ENCODE measurements at regions not wholly inside any gene's neighbourhood (a gene's known extent, or its start where the extent isn't known, plus 50 kb on each side); places are given as distances from the start of the nearest gene placed in this dataset.

DNA sequence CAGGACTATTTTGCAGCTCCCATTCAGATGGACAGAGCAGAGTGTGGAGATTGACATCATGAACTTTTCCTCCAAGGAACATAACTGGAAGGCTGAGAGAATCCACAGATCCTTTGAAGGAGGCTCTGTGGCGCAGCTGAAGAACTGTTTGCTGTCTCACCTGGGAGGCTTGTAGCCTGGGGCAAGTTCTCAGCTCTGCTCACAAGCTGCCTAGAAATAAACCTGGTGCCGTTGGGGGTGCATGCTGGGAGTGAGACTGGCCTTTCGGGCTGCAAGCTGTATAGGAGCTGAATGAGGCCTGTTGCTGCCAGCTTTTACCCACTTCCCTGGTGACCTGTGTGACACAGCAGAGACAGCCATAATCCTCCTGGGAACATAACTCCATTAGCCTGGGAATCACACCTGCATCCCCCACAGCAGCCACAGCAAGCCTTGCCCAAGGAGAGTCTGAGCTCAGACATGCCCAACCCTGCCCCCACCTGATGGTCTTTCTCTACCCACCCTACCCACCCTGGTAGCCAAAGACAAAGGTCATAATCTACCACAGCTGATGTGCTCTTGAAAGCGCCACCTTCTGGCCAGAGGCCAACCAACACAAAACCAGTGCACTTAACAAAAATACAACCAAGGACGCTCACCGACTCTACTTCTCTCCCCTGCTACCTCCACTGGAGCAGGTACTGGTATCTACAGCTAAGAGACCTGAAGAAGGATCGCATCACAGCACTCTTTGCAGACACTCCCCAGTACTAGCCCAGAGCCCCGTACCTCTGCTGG is 205.1 kb upstream of the MRPS30 start:
- WGBS, result 80% methylated on average over 8 of the region's 8 CpGs
- no peak for TF ChIP-seq POLR2AphosphoS5 (IDR thresholded peaks at IDR 0.05)
- TF ChIP-seq POLR2A (IDR thresholded peaks at IDR 0.05), result no peak
- TF ChIP-seq, protein P1, sequence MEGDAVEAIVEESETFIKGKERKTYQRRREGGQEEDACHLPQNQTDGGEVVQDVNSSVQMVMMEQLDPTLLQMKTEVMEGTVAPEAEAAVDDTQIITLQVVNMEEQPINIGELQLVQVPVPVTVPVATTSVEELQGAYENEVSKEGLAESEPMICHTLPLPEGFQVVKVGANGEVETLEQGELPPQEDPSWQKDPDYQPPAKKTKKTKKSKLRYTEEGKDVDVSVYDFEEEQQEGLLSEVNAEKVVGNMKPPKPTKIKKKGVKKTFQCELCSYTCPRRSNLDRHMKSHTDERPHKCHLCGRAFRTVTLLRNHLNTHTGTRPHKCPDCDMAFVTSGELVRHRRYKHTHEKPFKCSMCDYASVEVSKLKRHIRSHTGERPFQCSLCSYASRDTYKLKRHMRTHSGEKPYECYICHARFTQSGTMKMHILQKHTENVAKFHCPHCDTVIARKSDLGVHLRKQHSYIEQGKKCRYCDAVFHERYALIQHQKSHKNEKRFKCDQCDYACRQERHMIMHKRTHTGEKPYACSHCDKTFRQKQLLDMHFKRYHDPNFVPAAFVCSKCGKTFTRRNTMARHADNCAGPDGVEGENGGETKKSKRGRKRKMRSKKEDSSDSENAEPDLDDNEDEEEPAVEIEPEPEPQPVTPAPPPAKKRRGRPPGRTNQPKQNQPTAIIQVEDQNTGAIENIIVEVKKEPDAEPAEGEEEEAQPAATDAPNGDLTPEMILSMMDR (IDR thresholded peaks at IDR 0.05), result no peak

DNA sequence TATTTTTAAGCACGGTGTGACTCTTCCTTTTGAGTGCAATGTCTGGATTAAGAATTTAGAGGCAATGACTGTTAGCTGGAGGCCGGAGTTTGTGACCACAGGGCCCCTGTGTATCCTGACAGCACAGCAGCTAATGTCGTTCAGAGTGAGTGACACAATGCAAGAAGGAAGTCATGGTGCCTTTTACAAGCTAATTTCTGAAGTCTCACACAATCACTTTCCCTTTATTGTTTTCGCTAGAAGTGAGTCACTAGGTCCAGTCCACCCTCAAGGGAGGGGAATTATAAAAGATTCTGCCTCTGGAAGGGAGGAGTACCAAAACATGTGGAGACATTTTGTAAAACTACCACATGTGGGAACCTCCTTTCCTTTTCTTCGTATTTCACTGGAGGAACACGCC is 185.5 kb upstream of the FGF10 start:
- intact Hi-C loops (cut with DNase I), result no loop called here
- Histone ChIP-seq H3K9me3 (no peaks in the 10 kb centered on the region), H3K4me3 (no peak overlapping the region), H3K4me1 (replicated peaks) (no peaks in the 10 kb centered on the region), H3K36me3 (no peaks in the 10 kb centered on the region), H3K27me3 (replicated peaks; ENCODE audit: insufficient read depth) (no peaks in the 10 kb centered on the region), H3K27ac (no peak overlapping the region)
- WGBS, result 73% methylated on average over 6 of the region's 6 CpGs
- TF ChIP-seq, protein P1 (IDR thresholded peaks at IDR 0.05), result no peak
- no peak for TF ChIP-seq POLR2AphosphoS5 (IDR thresholded peaks at IDR 0.05)
- no peak for TF ChIP-seq POLR2A (IDR thresholded peaks at IDR 0.05)
- DNase-seq (ENCODE audit: low spot score), result no peak

More for the DNA sequence above, 205.1 kb upstream of the MRPS30 start:
- no peaks in the 10 kb centered on the region for H3K27me3 ChIP-seq (replicated peaks; ENCODE audit: insufficient read depth)
- H3K27ac ChIP-seq, result no peak overlapping the region
- no peaks in the 10 kb centered on the region for H3K4me1 ChIP-seq (replicated peaks)
- no peaks in the 10 kb centered on the region for H3K9me3 ChIP-seq
- H3K4me3 ChIP-seq, result no peak overlapping the region
- no peaks in the 10 kb centered on the region for H3K36me3 ChIP-seq
- intact Hi-C loops (cut with DNase I), result no loop called here
- no peak for DNase-seq (ENCODE audit: low spot score)

DNA sequence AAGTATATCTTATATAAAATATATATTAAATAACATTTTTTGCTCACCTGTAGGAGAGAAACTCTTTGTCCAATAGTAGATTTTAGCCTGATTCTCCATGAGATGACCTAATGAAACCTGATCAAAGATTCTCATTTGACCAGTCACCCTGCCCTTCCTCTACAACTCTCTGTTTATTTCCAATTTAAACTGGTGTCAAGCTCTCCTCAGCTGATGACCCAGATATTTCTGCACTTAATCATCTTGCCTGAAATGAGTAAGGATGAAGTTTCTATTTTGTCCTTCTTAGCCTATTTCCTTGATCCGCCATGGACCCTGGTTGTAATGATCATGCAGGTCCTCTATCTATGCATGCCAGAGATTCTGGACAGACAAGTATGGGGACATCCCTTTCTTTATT is 179.3 kb upstream of the FGF10 start:
- Histone ChIP-seq H3K36me3 (no peaks in the 10 kb centered on the region), H3K9me3 (no peaks in the 10 kb centered on the region), H3K27me3 (replicated peaks; ENCODE audit: insufficient read depth) (no peaks in the 10 kb centered on the region), H3K4me1 (replicated peaks) (no peaks in the 10 kb centered on the region), H3K4me3 (no peak overlapping the region), H3K27ac (no peak overlapping the region)
- WGBS, result 89% methylated on average over 1 of the region's 1 CpG
- no peak for DNase-seq (ENCODE audit: low spot score)
- no peak for TF ChIP-seq POLR2AphosphoS5 (IDR thresholded peaks at IDR 0.05)
- TF ChIP-seq POLR2A (IDR thresholded peaks at IDR 0.05), result no peak
- TF ChIP-seq, protein P1 (IDR thresholded peaks at IDR 0.05), result no peak
- intact Hi-C loops (cut with DNase I), result no loop called here

DNA sequence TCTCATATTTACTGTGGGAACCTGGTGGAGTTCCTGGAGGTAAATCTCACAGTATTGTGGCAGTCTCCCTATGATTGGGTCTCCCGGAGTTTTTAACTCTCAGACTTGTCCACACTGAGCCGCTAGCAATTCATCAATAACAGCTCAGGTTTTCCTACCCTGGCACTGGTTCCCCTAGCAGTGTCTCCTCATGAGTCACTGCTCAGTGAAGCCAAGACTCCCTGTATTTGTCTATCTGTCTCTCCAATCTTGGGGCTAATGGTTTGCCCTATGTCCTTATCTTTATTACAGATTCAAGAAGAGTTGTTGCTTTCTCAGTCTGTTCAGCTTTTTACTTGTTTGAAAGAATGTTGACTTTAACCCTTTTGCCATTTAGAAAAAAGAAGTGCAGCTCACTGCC is 176.7 kb upstream of the FGF10 start:
- no peak overlapping the region for H3K4me3 ChIP-seq
- no peaks in the 10 kb centered on the region for H3K36me3 ChIP-seq
- H3K27ac ChIP-seq, result no peak overlapping the region
- H3K27me3 ChIP-seq (replicated peaks; ENCODE audit: insufficient read depth), result no peaks in the 10 kb centered on the region
- no peak for DNase-seq (ENCODE audit: low spot score)
- TF ChIP-seq POLR2A (IDR thresholded peaks at IDR 0.05) (no peak), POLR2AphosphoS5 (IDR thresholded peaks at IDR 0.05) (no peak)
- TF ChIP-seq, protein P1 (IDR thresholded peaks at IDR 0.05), result no peak
- intact Hi-C loops (cut with DNase I), result no loop called here
- no peaks in the 10 kb centered on the region for H3K4me1 ChIP-seq (replicated peaks)
- WGBS, result 10% methylated on average over 2 of the region's 2 CpGs
- H3K9me3 ChIP-seq, result no peaks in the 10 kb centered on the region

DNA sequence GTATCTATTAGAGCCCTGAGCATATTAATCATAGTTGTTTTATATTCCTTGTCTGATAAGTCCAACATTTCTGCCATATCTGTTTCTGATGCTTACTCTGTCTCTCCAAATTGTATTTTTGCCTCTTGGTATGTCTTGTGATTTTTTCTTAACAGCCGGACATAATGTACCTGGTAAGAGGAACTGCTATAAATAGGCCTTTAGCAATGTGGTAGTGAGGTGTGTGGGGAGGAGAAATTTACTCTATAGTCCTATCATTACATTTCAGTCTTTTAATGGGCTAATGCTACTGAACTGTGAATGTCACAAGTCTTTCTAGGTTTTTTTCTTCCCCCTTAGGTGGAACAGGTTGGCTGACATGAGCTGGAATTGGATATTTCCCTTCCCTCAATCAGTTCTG is 176.1 kb upstream of the FGF10 start:
- no peak for DNase-seq (ENCODE audit: low spot score)
- Histone ChIP-seq H3K9me3 (no peaks in the 10 kb centered on the region), H3K36me3 (no peaks in the 10 kb centered on the region), H3K27ac (no peak overlapping the region), H3K27me3 (replicated peaks; ENCODE audit: insufficient read depth) (no peaks in the 10 kb centered on the region), H3K4me3 (no peak overlapping the region), H3K4me1 (replicated peaks) (no peaks in the 10 kb centered on the region)
- intact Hi-C loops (cut with DNase I), result no loop called here
- TF ChIP-seq POLR2AphosphoS5 (IDR thresholded peaks at IDR 0.05) (no peak), POLR2A (IDR thresholded peaks at IDR 0.05) (no peak)
- TF ChIP-seq, protein P1 (IDR thresholded peaks at IDR 0.05), result no peak
- 61% methylated on average over 1 of the region's 1 CpG for WGBS

All from prostate gland (tissue), 2 donors.